GDM1 (cell line): ENCODE measurements at regions not wholly inside any gene's neighbourhood (a gene's known extent, or its start where the extent isn't known, plus 50 kb on each side); places are given as distances from the start of the nearest gene placed in this dataset.
A peak's percentile ranks its signal among the peaks of the same experiment; 100 is the strongest.

Experiments
- DNase-seq: peaks from one replicate; lab custom pipeline; 2025; lab: John Stamatoyannopoulos, UW

DNA sequence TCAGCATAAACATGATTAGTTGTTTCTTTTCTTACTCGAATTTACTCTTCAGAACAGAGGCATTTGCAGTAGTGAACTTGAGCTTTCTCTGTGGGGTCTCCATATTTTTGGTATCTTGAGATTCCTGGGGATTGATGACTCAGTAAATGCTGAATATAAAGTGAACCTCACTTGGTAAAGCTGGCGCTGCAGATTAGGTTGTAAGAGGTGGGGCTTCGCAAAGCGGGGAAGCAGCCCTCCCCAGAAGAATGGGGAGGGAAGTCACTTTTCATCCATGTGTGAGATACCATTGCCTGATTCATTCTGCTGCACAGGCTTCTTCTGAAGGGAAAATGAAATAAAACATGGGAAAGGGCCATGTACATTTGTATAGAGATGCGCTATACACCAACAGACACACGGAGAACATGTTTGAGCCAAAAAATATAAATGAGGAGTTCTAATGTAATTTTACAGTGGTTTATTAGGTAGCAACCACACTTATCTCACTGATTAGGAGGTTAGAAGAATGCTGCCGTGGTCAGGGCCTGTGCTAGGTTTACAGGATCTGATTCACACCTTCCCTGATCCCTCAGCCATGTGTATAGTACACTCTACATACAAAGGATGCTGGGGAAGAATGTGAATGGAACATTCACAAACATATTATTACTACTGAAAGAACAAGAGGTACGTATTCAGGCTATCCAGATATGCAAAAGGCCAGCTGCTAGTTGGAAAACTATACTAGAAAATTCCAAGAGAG lies 63.5 kb downstream of the DNTTIP2 start:
- no peak for DNase-seq

DNA sequence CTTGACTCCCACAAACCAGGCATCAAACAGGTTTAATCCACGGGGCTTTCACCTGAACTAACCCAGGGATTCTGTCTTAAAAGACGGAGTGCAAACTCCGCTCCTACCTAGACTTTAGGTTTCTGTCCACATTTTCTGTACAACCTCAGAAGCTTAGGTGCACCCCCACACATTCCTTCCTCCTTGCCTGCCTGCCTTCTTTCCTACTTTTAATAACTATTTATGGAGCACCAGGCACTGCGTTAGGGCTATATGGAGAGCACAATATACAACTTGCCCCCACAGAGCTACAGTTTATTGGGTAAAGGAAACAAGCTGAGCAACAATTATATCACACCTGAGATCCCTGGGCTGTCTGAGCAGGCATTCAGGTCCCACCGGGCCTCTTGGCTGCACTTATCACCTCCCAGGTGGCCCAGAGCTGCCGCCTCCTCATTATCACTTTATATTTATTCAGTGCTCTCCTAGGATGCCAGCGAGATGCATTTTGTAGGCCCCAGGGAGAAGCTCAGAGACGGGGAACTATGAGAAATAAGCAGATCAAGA lies 64.1 kb downstream of the DNTTIP2 start:
- DNase-seq, result no peak

DNA sequence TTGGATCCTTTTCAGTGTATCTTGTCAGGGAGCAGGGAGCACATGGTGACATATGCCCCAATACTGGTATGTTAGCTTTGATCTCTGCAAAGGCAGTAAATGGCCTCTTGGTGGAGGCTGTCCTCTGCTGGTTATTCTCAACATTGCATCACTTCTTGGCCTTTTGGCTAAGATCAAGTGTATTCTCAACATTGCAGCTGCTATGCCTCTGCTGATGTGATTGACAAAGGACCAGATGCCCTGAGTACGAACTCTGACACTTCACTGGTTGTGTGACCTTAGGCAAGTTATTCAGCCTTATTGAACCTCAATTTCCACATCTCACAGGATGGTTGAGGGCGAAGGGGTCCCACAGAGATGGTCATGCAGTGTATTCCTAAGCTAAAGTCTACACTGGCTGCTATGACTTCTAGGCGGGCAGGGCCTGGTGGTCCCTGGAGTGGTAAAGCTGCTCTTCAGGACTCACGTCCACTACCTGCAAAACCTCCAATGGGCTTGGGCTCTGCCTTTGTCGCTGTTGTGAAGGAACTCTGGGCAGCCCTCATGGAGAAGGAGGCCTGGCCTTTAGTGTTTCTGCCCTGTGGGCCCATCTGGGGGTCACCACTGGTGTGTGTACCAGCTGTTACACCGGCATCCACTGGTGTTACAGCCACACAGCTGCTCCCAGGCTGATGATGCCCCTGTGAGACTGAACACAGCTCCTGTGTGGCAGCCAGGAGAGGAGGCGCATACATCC lies 64.8 kb downstream of the DNTTIP2 start:
- DNase-seq, result peak; percentile 67

DNA sequence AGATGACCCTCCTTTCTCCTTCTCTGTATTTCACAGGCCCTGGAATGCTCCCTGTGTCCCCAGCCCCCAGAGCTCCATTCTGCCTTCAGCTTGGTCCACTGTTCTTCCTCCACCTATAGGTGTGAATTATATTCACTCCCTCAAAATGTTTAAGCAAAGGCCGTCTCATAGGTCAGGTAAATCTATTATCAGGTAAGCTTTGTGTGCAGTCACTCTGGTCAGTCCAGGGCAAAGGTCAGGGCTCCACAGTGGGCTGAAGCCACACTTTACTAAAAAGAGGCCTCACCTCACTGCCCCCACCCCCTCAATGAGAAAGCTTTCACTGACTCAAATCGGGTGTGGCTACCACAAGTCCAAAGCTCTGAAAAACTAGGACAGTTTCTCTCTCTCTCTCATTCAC lies 65.9 kb downstream of the DNTTIP2 start:
- no peak for DNase-seq

DNA sequence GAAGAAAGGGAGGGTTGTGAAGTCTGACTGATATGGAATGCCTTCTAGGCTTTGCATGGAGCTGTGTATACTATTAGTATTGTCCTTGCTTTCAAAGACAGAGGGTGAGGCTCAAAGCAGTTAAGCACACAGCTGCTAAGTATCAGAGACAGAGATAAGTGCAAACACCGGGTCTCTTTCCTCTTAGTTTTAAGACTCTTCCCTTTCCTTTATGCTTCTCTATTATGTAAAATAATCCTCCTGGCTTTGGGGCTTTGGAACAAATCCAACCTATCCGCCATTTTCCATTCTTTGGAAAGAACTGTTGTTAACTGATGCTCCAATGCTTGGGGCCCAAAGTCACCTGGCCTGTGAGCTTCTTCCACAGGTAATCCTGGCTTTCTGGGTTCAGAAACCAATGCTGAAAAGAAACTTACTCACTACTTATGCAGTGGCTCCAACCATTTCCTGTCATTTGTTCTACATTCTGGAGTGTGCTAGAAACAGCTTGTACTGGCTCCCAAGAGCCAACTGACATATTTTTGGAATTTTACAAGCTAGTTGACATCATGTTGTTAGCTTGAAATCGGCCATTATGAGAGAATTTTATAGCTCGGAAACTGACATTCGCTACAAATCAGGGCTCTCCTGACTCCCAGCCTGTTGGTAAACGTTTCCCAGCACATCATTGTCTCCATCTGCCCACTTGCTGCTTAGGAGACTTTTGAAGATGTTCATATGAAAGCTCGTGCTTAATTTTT lies 67.5 kb downstream of the DNTTIP2 start:
- no peak for DNase-seq

DNA sequence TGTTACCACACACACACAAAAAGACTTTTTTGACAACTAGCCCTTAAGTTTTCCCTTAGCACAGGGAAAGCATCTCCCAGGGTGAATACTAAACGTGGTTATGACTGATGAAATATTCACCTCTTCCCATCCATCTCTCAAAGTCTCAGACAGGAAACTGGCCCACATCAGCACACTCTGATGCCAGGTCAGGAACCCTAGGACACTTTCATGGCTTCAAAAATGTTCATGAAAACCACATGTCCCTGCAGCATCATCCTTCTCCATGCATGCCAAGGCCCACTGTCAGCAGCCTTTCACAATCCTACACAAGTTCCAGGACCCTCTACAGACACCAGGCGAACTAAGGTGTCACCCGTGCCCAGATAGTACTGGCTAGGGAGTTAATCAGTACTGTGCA lies 68.7 kb downstream of the DNTTIP2 start:
- no peak for DNase-seq

DNA sequence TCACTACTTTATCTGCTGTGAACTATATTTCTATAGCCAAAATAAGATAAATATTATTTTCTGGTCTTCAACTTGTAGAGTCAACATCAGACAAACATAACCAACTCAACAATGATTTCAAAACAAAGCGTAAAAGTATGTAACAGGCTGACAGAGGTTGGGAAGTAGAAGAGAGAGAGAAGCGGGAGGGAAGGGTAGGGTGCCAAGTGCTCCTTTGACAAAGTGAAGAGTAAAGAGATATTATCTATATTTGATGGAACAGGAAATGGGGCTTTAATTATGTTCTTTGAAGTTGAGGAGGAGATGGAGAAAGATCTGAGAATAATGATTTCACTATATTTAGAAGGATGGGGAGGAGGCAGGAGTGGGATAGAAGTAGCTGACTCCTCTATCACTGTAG lies 70.1 kb downstream of the DNTTIP2 start:
- no peak for DNase-seq

DNA sequence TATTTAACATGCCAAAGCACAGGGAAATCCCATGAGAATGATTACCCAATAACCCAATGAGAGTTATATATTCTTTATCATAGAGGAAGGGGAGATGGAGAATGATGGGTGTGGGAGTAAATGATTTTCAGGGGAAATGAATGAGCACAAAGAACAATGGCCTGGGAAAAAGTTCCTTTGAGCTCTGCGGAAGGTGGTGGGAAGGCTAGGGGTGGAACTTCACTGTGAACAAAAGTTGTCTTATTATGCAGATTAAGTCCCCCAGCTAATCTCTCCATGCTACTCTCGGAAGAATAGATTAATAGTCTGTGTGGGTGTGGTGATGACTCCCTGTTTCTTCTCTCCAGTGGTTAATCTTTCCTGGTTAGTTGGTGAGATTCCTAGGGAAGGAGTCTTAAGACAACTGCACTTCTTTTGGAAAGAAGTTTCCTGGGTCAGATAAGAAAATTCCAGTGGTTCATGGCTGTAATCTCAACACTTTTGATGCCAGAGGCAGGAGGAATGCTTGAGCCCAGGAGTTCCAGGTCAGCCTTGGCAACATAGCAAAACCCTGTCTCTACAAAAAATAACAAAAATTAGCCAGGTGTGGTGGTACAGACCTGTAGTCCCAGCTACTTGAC lies 71.6 kb downstream of the DNTTIP2 start:
- no peak for DNase-seq

DNA sequence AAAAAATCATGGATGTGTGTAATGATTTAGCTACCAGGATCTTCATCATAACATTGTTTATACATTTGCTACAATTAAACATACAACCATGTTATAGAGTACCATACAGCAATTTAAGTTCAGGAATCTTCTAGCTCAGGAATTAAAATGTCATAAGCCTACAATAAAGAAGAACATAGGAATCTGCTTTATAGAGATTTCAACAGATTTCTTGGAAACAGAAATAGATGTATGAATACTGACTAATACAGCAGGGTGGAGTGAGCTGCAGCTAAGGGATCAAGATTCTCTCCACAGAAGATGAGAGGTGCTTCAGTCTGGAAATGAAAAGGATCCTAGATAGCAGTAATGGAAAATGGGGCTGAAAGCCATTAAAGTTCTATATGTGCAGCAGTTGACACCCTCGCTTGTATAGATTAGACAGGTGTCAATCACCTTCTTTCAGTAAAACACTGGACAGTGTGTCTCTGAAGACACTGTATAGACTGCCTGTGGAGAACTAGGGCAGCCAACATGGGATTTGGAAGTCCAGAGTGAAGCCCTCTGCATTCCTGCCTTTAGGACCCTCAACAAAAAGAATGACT lies 73.9 kb downstream of the DNTTIP2 start:
- DNase-seq, result no peak

DNA sequence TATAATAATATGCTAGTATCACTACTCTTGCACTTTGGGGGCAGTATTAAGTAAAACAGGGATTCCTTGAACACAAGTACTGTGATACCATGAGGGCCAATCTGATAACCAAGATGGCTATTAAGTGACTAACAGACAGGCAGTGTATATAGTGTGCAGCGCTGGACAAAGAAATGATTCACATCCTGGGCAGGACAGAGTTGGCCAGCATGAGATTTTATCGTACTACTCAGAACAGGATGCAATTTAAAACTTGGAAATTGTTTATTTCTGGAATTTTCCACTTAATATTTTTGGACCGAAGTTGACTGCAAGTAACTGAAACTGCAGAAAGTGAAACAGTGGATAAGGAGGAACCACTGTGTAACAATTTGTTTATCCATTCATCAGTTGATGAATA lies 74.6 kb downstream of the DNTTIP2 start:
- no peak for DNase-seq

DNA sequence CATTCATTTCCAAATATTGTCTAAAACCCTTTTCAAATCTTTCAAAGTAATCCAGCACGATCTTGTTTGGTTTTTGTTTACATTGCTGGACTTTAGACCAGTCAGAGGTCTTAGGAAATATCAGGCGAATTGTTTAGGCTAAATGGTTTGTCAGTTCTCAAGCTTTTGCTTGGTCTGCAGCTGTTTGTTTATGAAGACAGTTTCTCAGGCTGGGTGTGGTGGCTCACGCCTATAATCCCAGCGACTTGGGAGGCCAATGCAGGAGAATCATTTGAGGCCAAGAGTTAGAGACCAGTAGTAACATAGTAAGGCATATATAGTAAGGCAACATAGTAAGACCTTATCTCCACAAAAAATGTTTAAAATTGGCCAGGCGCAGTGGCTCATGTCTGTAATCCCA lies 77.5 kb downstream of the DNTTIP2 start:
- DNase-seq, result no peak

DNA sequence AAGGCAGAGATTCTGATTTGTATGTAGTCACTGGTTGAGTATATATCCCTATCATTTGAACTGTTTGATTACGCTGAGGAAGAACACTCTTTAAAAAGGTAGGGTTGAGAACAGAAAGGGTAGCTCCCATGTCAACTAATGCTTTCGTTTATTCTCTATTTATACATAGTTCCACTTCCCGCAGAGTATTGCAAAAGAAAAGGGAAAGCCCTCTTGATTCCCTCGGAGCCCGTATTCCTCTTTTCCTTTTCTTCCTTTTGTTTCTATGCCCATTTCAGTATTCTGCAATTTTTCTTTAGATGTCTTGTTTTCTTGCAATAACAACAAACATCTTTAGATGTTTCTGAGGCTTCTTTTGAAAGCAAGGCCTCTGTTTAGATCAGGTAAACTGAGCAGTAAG lies 78.2 kb downstream of the DNTTIP2 start:
- no peak for DNase-seq

DNA sequence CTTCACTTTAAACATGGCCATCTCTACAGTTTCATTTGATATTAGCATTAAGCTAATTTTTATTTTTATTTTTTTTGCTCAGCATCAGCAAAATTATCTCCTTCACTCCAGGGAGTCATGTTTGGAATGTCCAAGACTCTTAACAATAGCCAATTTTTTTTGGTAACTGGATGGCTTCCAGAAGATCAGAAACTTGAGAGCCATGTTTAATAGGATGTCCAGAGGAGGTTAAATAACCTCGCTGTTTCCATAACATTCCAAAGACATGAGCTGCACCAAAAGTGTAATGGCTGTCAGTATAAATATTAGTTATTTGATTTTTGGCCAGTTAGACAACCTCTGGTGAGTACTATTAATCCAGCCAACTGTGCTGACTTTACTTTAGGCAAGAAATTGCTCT lies 80.7 kb downstream of the DNTTIP2 start:
- no peak for DNase-seq

DNA sequence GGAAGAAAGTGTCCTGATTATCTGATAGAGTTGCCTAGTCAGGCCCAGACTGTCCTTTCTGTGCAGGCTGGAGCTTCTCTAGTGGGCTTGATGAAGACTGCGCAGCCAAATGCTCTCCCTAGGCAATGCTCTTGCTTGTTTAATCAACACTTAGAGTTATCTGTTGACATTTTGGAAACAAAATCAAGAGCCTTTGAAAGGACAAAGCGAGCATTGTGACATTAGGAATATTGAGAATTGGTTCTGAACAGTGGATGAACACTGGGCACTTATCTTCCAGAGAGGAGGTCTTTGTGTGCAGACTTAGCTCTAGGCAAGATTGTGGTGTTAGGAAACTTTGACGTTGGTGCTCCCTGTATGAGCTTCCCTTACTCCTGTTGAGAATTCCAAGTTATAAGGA lies 94.5 kb downstream of the DNTTIP2 start:
- no peak for DNase-seq

DNA sequence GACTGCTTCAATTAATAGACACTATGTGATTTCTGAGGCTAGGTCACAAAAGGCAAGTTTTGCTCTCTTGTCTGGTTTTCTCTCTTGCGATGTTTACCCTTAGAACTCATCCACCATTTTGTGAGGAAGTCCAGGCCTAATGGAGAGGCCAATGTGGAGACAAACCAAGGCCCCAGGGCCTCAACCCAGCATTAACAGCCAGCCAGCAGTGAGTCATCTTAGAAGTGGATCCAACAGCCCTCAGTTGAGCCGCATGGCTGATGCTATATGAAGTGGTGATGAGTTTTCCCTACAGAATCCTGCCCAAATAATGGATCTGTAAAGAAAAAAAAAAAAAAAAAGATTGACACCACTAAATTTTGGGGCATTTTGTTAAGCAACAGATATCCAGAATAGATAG lies 95.1 kb downstream of the DNTTIP2 start:
- DNase-seq, result no peak

DNA sequence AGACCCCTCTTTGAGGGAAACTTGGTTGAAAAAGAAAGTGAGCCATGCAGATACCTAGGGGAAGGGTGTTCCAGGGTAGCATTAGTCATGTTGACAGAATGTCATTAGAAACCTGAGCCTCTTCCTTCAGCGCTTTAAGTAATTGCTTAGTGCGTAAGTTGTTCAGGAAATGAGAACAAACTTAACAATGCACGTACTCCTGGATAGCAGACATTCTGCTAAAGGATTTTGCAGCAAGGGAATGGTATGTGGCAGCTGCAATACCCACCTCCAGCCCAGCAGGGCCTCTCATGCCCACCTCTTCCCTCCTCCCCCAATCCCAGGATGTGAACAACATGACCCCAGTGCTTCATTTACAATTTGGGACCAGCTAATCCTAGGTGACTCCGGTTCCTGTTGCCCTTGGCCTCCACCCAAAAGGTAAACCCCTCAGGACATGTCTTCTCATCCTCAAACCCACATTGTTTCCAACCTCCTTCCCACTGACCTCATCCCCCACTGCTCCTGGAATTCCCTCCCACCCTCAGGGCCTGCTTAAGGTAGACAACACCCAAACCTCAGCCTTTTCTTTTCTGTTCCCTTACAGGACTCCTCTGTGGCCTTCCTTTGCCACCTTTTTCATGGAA lies 98.0 kb upstream of the BCAR3 start:
- no peak for DNase-seq

DNA sequence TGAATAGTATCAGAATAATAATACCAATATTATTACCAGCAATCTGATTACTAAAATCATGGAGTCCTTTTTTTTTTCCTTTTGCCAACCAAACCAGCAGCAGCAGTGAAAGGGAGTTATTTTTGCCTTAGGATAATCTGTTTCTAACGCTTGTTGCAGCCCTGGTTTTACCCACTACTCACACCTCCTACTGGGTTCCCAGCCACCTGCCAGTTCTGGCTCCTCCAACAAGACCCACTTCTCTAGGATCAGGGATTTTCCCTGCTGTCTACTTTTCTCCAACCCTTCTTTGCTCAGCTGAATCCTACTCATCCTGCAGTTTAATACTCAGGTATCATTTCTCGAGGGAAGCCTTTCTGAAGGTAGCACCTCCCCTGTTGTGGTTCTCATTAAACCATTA lies 96.8 kb upstream of the BCAR3 start:
- DNase-seq, result no peak

DNA sequence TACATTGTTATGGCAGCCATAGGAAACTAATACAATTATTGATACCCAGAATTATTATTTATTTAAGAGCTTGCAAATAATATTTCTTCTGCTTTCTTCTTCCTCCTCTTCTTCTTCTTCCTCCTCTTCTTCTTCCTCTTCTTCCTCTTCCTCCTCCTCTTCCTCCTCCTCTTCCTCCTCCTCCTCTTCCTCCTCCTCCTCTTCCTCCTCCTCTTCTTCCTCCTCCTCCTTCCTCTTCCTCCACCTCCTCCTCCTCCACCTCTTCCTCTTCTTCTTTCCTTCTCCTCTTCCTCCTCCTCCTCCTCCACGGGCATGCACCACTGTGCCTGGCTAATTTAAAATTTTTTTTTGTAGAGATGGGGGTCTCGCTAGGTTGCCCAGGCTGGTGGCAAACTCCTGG lies 95.6 kb upstream of the BCAR3 start:
- DNase-seq, result no peak

DNA sequence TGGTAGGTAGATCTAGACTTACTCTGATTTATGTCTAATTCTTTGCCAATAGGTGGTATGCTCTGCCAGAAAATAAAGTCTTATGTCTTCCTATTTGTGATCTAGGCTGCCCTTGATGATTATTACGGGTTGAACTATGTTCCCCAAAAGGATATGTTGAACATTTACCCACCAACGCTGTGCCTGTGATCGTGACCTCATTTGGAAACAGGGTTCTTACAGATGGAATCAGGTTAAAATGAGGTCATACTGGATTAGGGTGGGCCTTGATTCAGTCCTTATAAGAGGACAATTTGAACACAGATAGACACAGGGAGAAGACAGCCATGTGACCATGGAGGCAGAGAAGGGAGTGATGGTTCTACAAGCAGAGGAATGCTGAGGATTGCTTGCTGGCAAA lies 95.1 kb upstream of the BCAR3 start:
- no peak for DNase-seq

DNA sequence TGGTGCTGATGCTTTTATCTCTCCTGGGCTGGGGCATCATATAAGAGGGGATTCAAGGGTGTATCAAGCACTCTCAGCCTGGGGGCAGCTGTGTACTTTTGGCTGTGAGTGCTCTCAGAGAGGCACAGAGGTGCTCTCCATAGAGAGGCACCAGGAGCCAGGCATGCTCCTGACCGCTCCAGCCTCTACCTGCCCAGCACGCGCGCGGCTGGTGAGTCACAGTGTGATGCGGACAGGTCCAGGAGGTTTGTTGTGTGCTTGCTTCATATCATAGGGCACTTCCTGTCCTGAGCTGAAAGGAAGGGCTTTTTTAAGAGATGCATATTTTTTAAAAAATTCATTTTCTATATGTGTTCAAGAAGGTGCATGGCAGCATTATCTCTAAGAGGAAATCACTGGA lies 93.6 kb upstream of the BCAR3 start:
- no peak for DNase-seq

DNA sequence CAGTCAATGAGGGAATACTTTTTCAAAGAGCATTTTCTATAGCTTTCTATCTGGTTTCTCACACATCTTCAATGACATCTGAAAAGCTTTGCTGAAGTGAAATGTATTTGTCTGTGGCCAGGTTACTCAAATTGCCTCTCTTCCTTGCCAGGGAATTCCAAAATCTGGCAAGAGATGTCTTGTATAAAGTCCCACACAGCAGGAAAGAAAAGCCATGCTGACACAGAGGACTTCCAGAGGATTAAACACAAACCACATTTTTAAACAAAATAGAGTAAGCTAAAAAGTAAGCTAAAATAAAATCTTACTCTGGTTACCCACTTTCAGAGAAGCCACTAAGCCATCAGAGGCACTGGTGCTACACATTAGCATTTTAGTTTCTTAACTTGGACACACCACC lies 93.1 kb upstream of the BCAR3 start:
- no peak for DNase-seq
